ENCODE measurements at regions not wholly inside any gene's neighbourhood (a gene's known extent, or its start where the extent isn't known, plus 50 kb on each side); places are given as distances from the start of the nearest gene placed in this dataset.

DNA sequence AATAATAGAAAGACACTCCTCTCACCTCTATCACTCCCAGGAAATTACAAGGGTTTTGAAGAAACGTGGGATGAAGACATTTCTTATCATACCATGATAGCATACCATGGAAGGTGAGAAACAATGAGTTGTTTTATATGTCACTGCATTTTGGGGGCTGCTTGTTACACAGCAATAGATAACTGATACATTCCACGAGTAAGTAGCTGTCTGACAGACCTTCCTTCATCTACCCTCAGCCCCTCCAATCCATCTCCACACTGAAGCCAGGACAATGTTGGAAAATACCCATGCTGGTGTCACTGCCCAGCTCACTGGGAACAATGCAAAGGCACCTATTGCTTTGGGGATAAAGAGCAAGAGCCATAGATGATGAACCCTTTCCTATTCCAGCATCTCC, 68.9 kb upstream of the USP29 start:
- H3K4me3 ChIP-seq: no peak overlapping the region
- DNase-seq (ENCODE audit: low spot score in 2 of 2): no peak
- H3K4me1 ChIP-seq: no peaks in the 10 kb centered on the region
- H3K27ac ChIP-seq: no peak overlapping the region
- no peaks in the 10 kb centered on the region for H3K27me3 ChIP-seq
- TF ChIP-seq, protein P1, sequence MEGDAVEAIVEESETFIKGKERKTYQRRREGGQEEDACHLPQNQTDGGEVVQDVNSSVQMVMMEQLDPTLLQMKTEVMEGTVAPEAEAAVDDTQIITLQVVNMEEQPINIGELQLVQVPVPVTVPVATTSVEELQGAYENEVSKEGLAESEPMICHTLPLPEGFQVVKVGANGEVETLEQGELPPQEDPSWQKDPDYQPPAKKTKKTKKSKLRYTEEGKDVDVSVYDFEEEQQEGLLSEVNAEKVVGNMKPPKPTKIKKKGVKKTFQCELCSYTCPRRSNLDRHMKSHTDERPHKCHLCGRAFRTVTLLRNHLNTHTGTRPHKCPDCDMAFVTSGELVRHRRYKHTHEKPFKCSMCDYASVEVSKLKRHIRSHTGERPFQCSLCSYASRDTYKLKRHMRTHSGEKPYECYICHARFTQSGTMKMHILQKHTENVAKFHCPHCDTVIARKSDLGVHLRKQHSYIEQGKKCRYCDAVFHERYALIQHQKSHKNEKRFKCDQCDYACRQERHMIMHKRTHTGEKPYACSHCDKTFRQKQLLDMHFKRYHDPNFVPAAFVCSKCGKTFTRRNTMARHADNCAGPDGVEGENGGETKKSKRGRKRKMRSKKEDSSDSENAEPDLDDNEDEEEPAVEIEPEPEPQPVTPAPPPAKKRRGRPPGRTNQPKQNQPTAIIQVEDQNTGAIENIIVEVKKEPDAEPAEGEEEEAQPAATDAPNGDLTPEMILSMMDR (IDR thresholded peaks at IDR 0.05): no peak
- intact Hi-C loops (cut with DNase I): no loop called here
- H3K9me3 ChIP-seq: peaks cover 0 to 3% of the 10 kb centered on the region in 2 donors
- H3K36me3 ChIP-seq: no peaks in the 10 kb centered on the region

DNA sequence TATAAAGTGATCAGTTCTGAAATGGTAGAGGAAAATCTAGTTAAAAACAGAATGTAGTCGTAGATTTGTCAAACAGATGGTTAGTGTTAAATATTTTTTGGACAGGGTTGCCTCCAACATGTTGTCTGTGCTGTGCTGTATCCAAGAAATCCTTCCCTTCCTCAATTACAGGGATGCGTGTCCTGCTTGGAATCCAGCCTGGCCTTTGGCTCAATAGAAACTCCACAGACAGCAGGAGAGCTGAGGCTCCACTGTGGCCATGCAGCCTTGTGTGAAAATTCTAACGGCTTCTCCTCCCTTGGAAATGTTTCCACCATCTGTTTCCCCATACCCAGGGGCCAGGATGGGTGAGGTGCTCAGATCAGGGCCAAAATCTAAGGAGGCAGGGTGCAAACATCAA, 67.7 kb upstream of the USP29 start:
- TF ChIP-seq, protein P1 (IDR thresholded peaks at IDR 0.05): no peak
- Histone ChIP-seq H3K27me3 (no peaks in the 10 kb centered on the region), H3K4me3 (no peak overlapping the region), H3K27ac (no peak overlapping the region), H3K9me3 (peaks cover 0 to 3% of the 10 kb centered on the region in 2 donors), H3K4me1 (no peaks in the 10 kb centered on the region), H3K36me3 (no peaks in the 10 kb centered on the region)
- DNase-seq (ENCODE audit: low spot score in 2 of 2): no peak
- intact Hi-C loops (cut with DNase I): no loop called here

DNA sequence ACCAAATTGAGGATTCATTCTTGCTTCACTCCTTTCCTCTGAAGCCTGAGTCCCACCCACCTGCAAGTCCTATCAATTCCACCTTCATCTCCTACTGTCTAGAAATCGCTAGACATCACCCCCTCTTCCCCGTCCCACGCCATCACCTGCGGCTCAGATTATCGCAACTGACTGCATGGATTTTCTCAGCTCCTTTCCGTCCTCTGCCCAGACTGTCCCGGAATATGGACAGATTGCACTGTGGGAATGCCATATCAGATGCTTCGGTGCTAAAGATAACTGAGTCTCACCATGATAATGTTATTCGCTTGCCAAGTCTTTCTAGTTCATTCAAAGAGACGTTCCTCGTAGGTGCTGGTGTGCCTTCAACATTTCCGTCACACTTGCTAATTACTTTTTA, 66.4 kb upstream of the USP29 start:
- H3K4me3 ChIP-seq: no peak overlapping the region
- peaks cover 0 to 3% of the 10 kb centered on the region in 2 donors for H3K9me3 ChIP-seq
- intact Hi-C loops (cut with DNase I): no loop called here

DNA sequence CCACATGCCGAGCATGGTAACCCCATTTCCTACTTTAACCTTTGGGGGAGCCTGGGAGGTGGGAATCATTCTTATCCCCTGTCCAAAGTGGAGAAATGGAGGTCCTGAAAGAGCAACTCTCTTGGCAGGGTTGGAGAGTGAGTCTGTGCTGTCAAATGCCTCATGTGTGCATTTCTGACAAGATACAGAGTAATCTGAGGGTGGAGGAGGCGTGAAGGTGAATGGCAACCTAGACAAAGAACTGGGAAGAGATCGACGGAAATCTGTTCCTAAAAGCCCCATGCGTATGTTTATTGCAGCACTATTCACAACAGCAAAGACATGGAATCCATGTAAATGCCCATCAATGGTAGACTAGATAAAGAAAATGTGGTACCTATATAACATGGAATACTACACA, 63.8 kb upstream of the USP29 start:
- Histone ChIP-seq H3K27me3 (no peaks in the 10 kb centered on the region), H3K9me3 (peaks cover 0 to 3% of the 10 kb centered on the region in 2 donors), H3K36me3 (no peaks in the 10 kb centered on the region), H3K4me1 (no peaks in the 10 kb centered on the region), H3K4me3 (no peak overlapping the region), H3K27ac (no peak overlapping the region)
- intact Hi-C loops (cut with DNase I): no loop called here
- TF ChIP-seq, protein P1 (IDR thresholded peaks at IDR 0.05): no peak
- no peak for DNase-seq (ENCODE audit: low spot score in 2 of 2)

More for the DNA sequence above, 66.4 kb upstream of the USP29 start:
- H3K4me1 ChIP-seq: no peaks in the 10 kb centered on the region
- TF ChIP-seq, protein P1 (IDR thresholded peaks at IDR 0.05): no peak
- DNase-seq (ENCODE audit: low spot score in 2 of 2): no peak
- H3K36me3 ChIP-seq: no peaks in the 10 kb centered on the region
- H3K27ac ChIP-seq: no peak overlapping the region
- no peaks in the 10 kb centered on the region for H3K27me3 ChIP-seq

DNA sequence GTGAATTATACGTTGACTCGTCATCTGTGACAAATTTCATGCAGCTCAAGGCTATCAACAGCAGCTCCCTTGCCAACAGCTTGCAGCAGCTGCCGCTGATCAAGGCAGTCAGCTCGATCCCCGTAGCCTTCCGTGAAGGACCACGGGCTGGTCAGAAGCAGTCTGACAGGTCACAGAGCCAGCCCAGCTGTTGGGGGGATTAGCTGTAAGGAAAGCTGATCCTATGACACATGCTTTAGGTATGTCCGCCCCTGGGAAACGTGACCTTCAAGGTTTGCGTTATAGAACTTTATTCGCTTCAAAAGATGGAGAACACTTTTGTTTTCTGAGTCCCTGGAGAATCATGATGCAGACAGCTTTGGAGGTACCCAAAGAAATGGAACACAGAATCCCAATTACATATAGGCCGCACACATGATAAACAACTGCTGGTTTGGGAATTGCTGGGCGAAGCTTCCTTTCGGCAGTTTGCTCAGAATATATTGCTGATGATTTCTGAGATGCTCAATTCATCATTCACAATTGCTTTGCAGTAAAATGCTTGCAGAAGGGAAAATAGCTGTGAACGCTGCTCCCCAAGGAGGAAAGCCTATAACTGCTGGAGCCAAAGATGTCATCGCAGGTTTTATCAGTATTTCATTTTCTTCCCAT, 62.6 kb upstream of the USP29 start:
- Histone ChIP-seq H3K4me3 (no peak overlapping the region), H3K27ac (no peak overlapping the region), H3K27me3 (no peaks in the 10 kb centered on the region), H3K9me3 (peaks cover 0 to 3% of the 10 kb centered on the region in 2 donors), H3K36me3 (no peaks in the 10 kb centered on the region), H3K4me1 (no peaks in the 10 kb centered on the region)
- DNase-seq (ENCODE audit: low spot score in 2 of 2): no peak
- intact Hi-C loops (cut with DNase I): no loop called here
- TF ChIP-seq, protein P1 (IDR thresholded peaks at IDR 0.05): no peak

DNA sequence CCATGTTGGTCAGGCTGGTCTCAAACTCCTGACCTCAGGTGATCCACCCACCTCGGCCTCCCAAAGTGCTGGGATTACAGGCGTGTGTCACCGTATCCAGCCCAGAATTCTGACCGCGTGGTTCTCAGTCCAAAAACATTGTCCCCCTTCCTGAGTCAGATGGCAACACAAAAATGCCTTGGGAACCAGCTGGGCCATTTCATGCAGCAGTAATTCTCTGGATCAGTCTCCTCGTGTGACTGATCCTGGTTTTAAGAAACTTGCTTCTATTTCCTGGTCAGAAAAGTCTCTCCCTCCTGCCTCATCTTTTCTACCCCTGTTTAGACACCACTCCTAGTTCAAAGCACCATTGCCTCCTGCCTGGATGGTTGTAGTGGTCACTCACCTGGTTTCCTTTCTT, 60.9 kb upstream of the USP29 start:
- Histone ChIP-seq H3K9me3 (no peaks in the 10 kb centered on the region), H3K27me3 (no peaks in the 10 kb centered on the region)

More for the DNA sequence above, 60.9 kb upstream of the USP29 start:
- DNase-seq (ENCODE audit: low spot score in 2 of 2): no peak
- H3K36me3 ChIP-seq: no peaks in the 10 kb centered on the region
- TF ChIP-seq, protein P1 (IDR thresholded peaks at IDR 0.05): no peak
- no peak overlapping the region for H3K27ac ChIP-seq
- no peak overlapping the region for H3K4me3 ChIP-seq
- no peaks in the 10 kb centered on the region for H3K4me1 ChIP-seq
- intact Hi-C loops (cut with DNase I): no loop called here
